ENCODE measurements at regions not wholly inside any gene's neighbourhood (a gene's known extent, or its start where the extent isn't known, plus 50 kb on each side); places are given as distances from the start of the nearest gene placed in this dataset.

GRCh38 chr16:52073024-52073423, 473.9 kb downstream of the TOX3 start:
- Histone ChIP-seq H3K27me3 (ENCODE audit: insufficient read depth, low read length) (no peaks in the 10 kb centered on the region), H3K9me3 (ENCODE audit: low read length) (no peaks in the 10 kb centered on the region), H3K36me3 (ENCODE audit: insufficient read depth, low read length) (no peaks in the 10 kb centered on the region), H2AFZ (ENCODE audit: low read depth, low read length) (no peak overlapping the region), H3K4me1 (ENCODE audit: insufficient read depth, low read length) (peaks cover 9% of the 10 kb centered on the region), H3K4me3 (ENCODE audit: low read length) (no peak overlapping the region)

GRCh38 chr16:52071101-52071500, 475.8 kb downstream of the TOX3 start:
- Histone ChIP-seq H2AFZ (ENCODE audit: low read depth, low read length) (no peak overlapping the region), H3K4me3 (ENCODE audit: low read length) (no peak overlapping the region), H3K36me3 (ENCODE audit: insufficient read depth, low read length) (no peaks in the 10 kb centered on the region), H3K4me1 (ENCODE audit: insufficient read depth, low read length) (peaks cover 9% of the 10 kb centered on the region), H3K9me3 (ENCODE audit: low read length) (no peaks in the 10 kb centered on the region), H3K27me3 (ENCODE audit: insufficient read depth, low read length) (no peaks in the 10 kb centered on the region)

DNA sequence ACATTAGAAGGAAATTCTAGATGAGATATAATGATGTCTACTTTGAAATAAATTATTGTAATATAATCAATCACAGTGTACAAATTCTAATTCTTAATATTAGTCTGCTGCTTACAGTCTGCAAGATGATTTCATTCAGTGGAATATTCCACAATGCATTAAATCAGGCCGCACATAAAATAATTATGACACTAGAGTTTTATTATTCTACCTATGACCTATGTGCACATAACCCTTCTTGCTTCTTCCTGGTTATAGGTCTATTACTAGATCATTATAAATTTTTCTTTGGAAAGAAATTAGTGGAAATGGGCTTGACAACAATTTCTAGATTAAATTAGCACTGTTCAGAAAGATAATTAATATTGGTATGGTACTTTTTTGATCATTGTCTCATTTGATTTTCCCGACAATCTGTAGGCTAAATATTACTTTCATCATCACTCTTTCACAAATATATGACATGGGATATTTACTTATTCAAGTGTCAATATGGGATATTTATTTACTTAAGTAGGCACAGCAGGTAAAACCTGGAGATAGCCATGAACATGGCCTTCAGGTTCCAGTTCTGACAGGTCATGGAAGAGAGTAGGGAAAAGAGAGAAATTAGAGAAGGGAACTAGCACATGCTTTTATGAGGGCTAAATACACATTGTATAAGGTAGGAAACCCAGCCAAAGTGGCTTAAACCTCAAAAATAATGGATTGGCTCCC, 476.4 kb downstream of the TOX3 start:
- Histone ChIP-seq H3K36me3 (ENCODE audit: insufficient read depth, low read length) (no peaks in the 10 kb centered on the region), H3K27me3 (ENCODE audit: insufficient read depth, low read length) (no peaks in the 10 kb centered on the region), H2AFZ (ENCODE audit: low read depth, low read length) (peak overlapping the region; percentile 84), H3K4me3 (ENCODE audit: low read length) (no peak overlapping the region), H3K4me1 (ENCODE audit: insufficient read depth, low read length) (peaks cover 9% of the 10 kb centered on the region), H3K9me3 (ENCODE audit: low read length) (no peaks in the 10 kb centered on the region)

DNA sequence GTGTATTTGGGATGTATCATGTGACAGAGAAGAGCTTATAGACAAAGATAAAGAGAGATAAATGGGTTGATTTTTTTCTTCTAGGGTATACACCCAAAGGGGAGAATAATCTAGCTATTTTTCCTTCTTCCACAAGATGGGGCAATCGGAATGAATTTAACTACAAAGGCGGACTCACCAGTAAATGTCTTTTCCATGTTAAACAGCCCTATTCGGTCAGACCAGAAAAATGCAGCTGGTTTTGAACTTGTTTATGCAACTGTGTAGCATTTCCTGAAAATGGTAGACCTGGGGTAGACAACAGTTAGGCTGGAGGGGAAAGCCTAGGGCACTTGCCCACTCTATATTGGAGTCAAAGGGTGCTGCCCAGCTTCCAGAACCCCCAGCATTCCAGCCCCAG, 477.1 kb downstream of the TOX3 start:
- Histone ChIP-seq H3K4me3 (ENCODE audit: low read length) (no peak overlapping the region), H2AFZ (ENCODE audit: low read depth, low read length) (peak overlapping the region; percentile 84), H3K4me1 (ENCODE audit: insufficient read depth, low read length) (peaks cover 9% of the 10 kb centered on the region), H3K9me3 (ENCODE audit: low read length) (no peaks in the 10 kb centered on the region), H3K36me3 (ENCODE audit: insufficient read depth, low read length) (no peaks in the 10 kb centered on the region), H3K27me3 (ENCODE audit: insufficient read depth, low read length) (no peaks in the 10 kb centered on the region)

DNA sequence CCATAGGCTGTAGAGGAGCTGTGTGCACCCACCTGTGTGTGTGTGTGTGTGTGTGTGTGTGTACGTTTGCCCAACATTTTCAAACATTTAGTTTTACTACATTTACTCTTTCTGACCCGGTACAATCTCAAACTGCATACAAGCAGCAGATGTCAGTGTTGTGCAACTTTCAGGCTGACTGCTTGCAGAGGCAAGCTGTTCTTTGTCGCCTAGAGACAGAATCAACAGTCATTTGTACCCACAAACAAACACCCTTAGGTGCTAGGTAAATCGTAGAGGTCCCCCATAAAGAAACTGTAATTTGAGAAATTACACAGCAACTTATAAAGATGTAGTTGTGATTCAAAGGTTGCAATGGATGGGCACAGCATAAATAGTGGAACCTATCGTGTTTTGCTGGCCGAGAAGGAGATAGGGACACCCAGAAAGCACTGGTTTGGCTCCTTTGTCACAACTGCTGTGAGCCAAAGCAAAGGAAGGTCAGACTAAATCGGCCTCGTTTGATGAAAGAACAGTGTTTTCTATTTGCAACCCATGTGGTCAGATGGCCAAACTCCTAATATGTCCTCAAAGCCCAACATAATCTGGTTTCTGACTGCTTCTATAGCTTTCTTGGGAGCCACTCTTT, 478.4 kb downstream of the TOX3 start:
- H3K36me3 ChIP-seq (ENCODE audit: insufficient read depth, low read length): no peaks in the 10 kb centered on the region
- no peak overlapping the region for H3K4me3 ChIP-seq (ENCODE audit: low read length)
- H3K9me3 ChIP-seq (ENCODE audit: low read length): no peaks in the 10 kb centered on the region
- H3K27me3 ChIP-seq (ENCODE audit: insufficient read depth, low read length): no peaks in the 10 kb centered on the region
- peak overlapping the region; percentile 23 for H2AFZ ChIP-seq (ENCODE audit: low read depth, low read length)
- H3K4me1 ChIP-seq (ENCODE audit: insufficient read depth, low read length): peaks cover 9% of the 10 kb centered on the region

DNA sequence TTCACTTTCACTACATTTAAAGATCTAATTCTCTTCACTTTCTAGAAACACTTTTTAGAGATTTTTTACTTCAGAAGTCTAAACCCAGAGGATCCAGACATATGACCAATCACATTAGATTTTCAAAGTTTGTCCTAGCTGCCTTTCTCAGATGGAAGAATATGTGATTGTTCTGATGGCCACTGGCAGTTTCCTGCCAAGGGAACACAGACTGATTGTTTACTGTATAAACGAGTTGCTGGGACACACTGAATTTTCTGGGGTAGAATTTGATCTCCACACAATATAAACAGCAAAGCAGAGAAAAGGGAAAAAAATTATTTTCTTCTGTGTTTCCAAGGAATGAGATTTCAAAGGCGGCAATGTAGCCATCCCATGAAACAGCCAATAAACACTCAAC, 480.0 kb downstream of the TOX3 start:
- H3K9me3 ChIP-seq (ENCODE audit: low read length): no peaks in the 10 kb centered on the region
- peaks cover 9% of the 10 kb centered on the region for H3K4me1 ChIP-seq (ENCODE audit: insufficient read depth, low read length)
- no peaks in the 10 kb centered on the region for H3K36me3 ChIP-seq (ENCODE audit: insufficient read depth, low read length)
- no peak overlapping the region for H3K4me3 ChIP-seq (ENCODE audit: low read length)
- no peak overlapping the region for H2AFZ ChIP-seq (ENCODE audit: low read depth, low read length)
- no peaks in the 10 kb centered on the region for H3K27me3 ChIP-seq (ENCODE audit: insufficient read depth, low read length)

DNA sequence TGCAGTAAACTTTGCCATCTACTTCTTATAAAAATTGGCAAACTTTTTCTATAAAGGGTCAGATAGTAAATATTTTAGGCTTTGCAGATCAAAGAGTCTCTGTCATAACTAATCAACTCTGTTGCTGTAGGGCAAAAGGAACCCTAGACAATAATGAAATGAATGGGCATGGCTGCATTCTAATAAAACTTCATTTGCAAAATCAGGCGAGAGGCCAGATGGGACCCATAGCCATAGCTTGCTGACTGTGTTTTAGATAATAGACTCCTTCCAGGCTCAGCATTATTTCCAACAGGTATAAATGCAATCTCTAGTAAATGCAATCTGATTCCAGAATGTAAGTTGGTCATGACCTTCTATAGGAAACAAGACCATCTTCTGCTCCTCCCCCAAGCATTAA, 490.7 kb downstream of the TOX3 start:
- H3K4me3 ChIP-seq (ENCODE audit: low read length): no peak overlapping the region
- no peaks in the 10 kb centered on the region for H3K27me3 ChIP-seq (ENCODE audit: insufficient read depth, low read length)
- no peaks in the 10 kb centered on the region for H3K9me3 ChIP-seq (ENCODE audit: low read length)
- no peak overlapping the region for H2AFZ ChIP-seq (ENCODE audit: low read depth, low read length)
- no peaks in the 10 kb centered on the region for H3K36me3 ChIP-seq (ENCODE audit: insufficient read depth, low read length)
- peaks cover 21% of the 10 kb centered on the region for H3K4me1 ChIP-seq (ENCODE audit: insufficient read depth, low read length)

- H2AFZ ChIP-seq (ENCODE audit: low read depth, low read length): no peak overlapping the region
- peaks cover 21% of the 10 kb centered on the region for H3K4me1 ChIP-seq (ENCODE audit: insufficient read depth, low read length)
- no peaks in the 10 kb centered on the region for H3K27me3 ChIP-seq (ENCODE audit: insufficient read depth, low read length)
- H3K4me3 ChIP-seq (ENCODE audit: low read length): no peak overlapping the region
- H3K9me3 ChIP-seq (ENCODE audit: low read length): no peaks in the 10 kb centered on the region
- H3K36me3 ChIP-seq (ENCODE audit: insufficient read depth, low read length): no peaks in the 10 kb centered on the region
Measured at GRCh38 chr16:52055381-52055780, 491.6 kb downstream of the TOX3 start.

DNA sequence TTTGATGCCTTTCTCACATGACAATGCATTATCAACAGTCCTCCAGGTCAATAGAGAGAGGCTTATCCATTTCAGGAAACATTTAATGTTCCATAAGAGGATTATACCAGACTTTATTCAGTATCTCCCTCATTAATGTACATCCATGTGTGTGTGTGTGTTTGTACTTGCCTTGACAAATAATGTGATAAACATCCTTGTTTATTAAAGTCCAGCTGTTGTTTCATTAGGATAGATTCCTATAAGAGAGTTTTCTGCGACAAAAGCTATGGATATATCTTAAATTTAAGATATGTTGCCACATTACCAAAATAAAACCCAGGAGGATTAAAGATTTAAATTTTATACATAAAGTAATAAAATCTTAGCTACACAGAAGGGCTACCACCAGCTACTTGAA, 492.6 kb downstream of the TOX3 start:
- H3K4me1 ChIP-seq (ENCODE audit: insufficient read depth, low read length): peaks cover 21% of the 10 kb centered on the region
- H2AFZ ChIP-seq (ENCODE audit: low read depth, low read length): no peak overlapping the region
- no peaks in the 10 kb centered on the region for H3K36me3 ChIP-seq (ENCODE audit: insufficient read depth, low read length)
- H3K4me3 ChIP-seq (ENCODE audit: low read length): no peak overlapping the region
- H3K27me3 ChIP-seq (ENCODE audit: insufficient read depth, low read length): no peaks in the 10 kb centered on the region
- no peaks in the 10 kb centered on the region for H3K9me3 ChIP-seq (ENCODE audit: low read length)

GRCh38 chr16:52052818-52053217, 494.1 kb downstream of the TOX3 start:
- Histone ChIP-seq H3K9me3 (ENCODE audit: low read length) (no peaks in the 10 kb centered on the region), H3K4me3 (ENCODE audit: low read length) (no peak overlapping the region), H3K27me3 (ENCODE audit: insufficient read depth, low read length) (no peaks in the 10 kb centered on the region), H3K4me1 (ENCODE audit: insufficient read depth, low read length) (peaks cover 21% of the 10 kb centered on the region), H2AFZ (ENCODE audit: low read depth, low read length) (no peak overlapping the region), H3K36me3 (ENCODE audit: insufficient read depth, low read length) (no peaks in the 10 kb centered on the region)

DNA sequence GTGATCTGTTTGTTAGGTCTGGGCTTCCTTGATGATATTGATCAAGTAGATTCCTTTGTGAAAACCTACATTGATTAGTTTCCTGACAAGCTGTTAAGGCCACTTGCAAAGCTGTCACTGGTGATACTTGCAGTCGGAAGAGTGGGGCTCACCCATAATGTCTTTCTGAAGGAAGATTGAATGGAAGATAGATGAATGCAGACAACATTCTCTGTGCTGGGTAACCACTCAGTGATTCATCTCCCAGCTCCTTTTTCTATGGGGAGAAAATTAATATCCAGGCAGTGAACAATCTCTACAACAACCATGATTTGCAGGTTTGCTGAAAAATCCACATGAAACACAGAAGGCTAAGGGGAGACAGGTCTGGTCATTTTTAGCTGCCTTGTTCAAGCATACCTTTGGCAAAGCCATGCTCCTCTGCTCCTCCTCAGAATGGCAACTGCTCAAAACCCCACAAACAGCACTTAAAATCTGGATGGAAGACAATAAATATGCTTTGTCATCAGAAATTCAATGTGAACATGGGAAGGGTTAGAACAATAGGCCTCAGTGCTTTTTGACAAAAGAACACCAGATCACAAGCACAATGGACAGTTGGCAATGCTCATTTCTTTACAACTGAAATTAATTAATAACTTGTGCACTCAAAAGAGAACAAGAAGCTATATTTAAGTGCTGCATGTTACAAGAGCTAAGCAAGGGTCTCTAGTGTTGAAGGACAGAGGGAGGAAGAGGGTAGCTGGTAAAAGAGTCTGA, 495.4 kb downstream of the TOX3 start:
- no peak overlapping the region for H3K4me3 ChIP-seq (ENCODE audit: low read length)
- no peaks in the 10 kb centered on the region for H3K36me3 ChIP-seq (ENCODE audit: insufficient read depth, low read length)
- H2AFZ ChIP-seq (ENCODE audit: low read depth, low read length): no peak overlapping the region
- peaks cover 20% of the 10 kb centered on the region for H3K4me1 ChIP-seq (ENCODE audit: insufficient read depth, low read length)
- no peaks in the 10 kb centered on the region for H3K27me3 ChIP-seq (ENCODE audit: insufficient read depth, low read length)
- no peaks in the 10 kb centered on the region for H3K9me3 ChIP-seq (ENCODE audit: low read length)

GRCh38 chr16:52050418-52050817, 496.5 kb downstream of the TOX3 start:
- Histone ChIP-seq H3K27me3 (ENCODE audit: insufficient read depth, low read length) (no peaks in the 10 kb centered on the region), H3K36me3 (ENCODE audit: insufficient read depth, low read length) (no peaks in the 10 kb centered on the region), H2AFZ (ENCODE audit: low read depth, low read length) (no peak overlapping the region), H3K4me1 (ENCODE audit: insufficient read depth, low read length) (peaks cover 9% of the 10 kb centered on the region), H3K4me3 (ENCODE audit: low read length) (no peak overlapping the region), H3K9me3 (ENCODE audit: low read length) (no peaks in the 10 kb centered on the region)

DNA sequence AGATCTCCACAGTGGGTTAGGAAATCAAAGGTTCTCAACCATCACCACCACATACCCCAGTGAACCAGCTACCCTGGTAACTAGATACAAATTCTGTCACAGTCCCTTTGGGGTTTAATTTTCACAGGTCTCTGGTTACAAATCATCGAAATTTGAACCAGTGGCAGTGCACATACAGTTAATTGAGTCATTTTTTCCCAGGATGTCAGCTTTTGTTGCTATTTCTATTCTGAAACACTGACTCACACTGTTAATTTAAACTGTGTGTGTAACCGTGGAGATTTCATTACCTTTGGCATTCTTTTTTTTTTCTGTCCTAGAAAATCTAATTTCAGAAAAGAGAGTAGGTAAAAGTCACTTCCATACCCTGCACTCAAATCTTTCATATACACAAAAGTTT, 511.5 kb downstream of the TOX3 start:
- H3K4me3 ChIP-seq (ENCODE audit: low read length): no peak overlapping the region
- H3K36me3 ChIP-seq (ENCODE audit: insufficient read depth, low read length): no peaks in the 10 kb centered on the region
- no peaks in the 10 kb centered on the region for H3K9me3 ChIP-seq (ENCODE audit: low read length)
- no peak overlapping the region for H2AFZ ChIP-seq (ENCODE audit: low read depth, low read length)
- peaks cover 3% of the 10 kb centered on the region for H3K27me3 ChIP-seq (ENCODE audit: insufficient read depth, low read length)
- no peaks in the 10 kb centered on the region for H3K4me1 ChIP-seq (ENCODE audit: insufficient read depth, low read length)

Data from neuron (in vitro differentiated cells).